ENCODE measurements at regions not wholly inside any gene's neighbourhood (a gene's known extent, or its start where the extent isn't known, plus 50 kb on each side); places are given as distances from the start of the nearest gene placed in this dataset.

- TF ChIP-seq SMC3 (IDR thresholded peaks at IDR 0.05; ENCODE audit: low read depth, low read length) (no peak), TAF1 (IDR thresholded peaks at IDR 0.05; ENCODE audit: borderline replicate concordance, low read depth, low read length) (no peak), EZH2phosphoT487 (IDR thresholded peaks at IDR 0.05; ENCODE audit: borderline replicate concordance, low read depth) (no peak)
These were observed 52.6 kb upstream of the PDHA1 start (continued) for GRCh38 chrX:19291086-19291485.

GRCh38 chrX:19293606-19294325 lies 50.0 kb upstream of the PDHA1 start:
- Histone ChIP-seq H3K9me3 (no peaks in the 10 kb centered on the region), H3K79me2 (ENCODE audit: insufficient read depth) (no peaks in the 10 kb centered on the region), H3K9ac (no peak overlapping the region), H3K4me2 (no peak overlapping the region), H3K4me3 (ENCODE audit: low read depth in 2 of 2, low read length in 1 of 2) (no peak overlapping the region), H3K36me3 (replicated peaks in 1 of 2; ENCODE audit: control insufficient read depth in 1 of 2, insufficient read depth in 2 of 2, low read length in 1 of 2) (no peaks in the 10 kb centered on the region), H3K9me2 (no peaks in the 10 kb centered on the region), H3F3A (replicated peaks; ENCODE audit: insufficient read depth) (no peaks in the 10 kb centered on the region), H4K20me1 (ENCODE audit: insufficient read depth) (no peaks in the 10 kb centered on the region), H2AFZ (ENCODE audit: low read depth) (no peak overlapping the region), H3K27me3 (ENCODE audit: insufficient read depth) (peaks cover 19% of the 10 kb centered on the region; the same call in 1 of the 2 replicates), H3K4me1 (ENCODE audit: control insufficient read depth in 1 of 2, insufficient read depth in 2 of 2, low read depth in 1 of 2, low read length in 1 of 2) (no peaks in the 10 kb centered on the region), H3K27ac (ENCODE audit: low read depth in 2 of 2, low read length in 1 of 2) (no peak overlapping the region)
- 27% methylated on average over 6 of the region's 6 CpGs for WGBS (ENCODE audit: low lambda C conversion rate)
- DNase-seq = no peak
- ChIA-PET CTCF (interaction anchor here (0.7 kb wide), 1 partner anchor 29 kb away, joined by 3 read pairs; no protein-coding TSS in a partner anchor), POLR2A (no interaction called here)
- no peak for TF ChIP-seq RAD21 (IDR thresholded peaks at IDR 0.05; ENCODE audit: low read length)
- no peak for TF ChIP-seq CTCF (IDR thresholded peaks at IDR 0.05)
- no peak for TF ChIP-seq USF1 (IDR thresholded peaks at IDR 0.05; ENCODE audit: borderline replicate concordance, low read depth)
- no peak for TF ChIP-seq SMC3 (IDR thresholded peaks at IDR 0.05; ENCODE audit: low read depth, low read length)
- no peak for TF ChIP-seq FOXJ3 (CRISPR knock-in tag; IDR thresholded peaks at IDR 0.05)
- no peak for TF ChIP-seq PBX3 (IDR thresholded peaks at IDR 0.05)
- TF ChIP-seq REST (IDR thresholded peaks at IDR 0.05; ENCODE audit: low read depth, low read length) = no peak
- TF ChIP-seq MAX (IDR thresholded peaks at IDR 0.05; ENCODE audit: low read depth) = no peak
- no peak for TF ChIP-seq SIN3A (IDR thresholded peaks at IDR 0.05; ENCODE audit: borderline replicate concordance, low read depth, low read length)
